T47D (cell line): ENCODE measurements at regions not wholly inside any gene's neighbourhood (a gene's known extent, or its start where the extent isn't known, plus 50 kb on each side); places are given as distances from the start of the nearest gene placed in this dataset.

Experiments used
- DNase-seq, 2 experiments: peaks; one replicate each; pipeline versions ENCODE4 v3.0.0 to v3.0.0-alpha.2; 2011 to 2012; ENCODE audit warnings: low read depth in 1 of 2, low spot score in 1 of 2
- JUND ChIP-seq: IDR thresholded peaks from 2 replicates; pipeline ENCODE4 v1.6.1; 2012; ENCODE audit warnings: low read depth
- in situ Hi-C: cut with HindIII; loops from 2 replicates; pipeline ENCODE4 v1.10.0; 2016; ENCODE audit warnings: low sequenced_read_pairs, low pct_unique_long_range_greater_than_20kb

DNA sequence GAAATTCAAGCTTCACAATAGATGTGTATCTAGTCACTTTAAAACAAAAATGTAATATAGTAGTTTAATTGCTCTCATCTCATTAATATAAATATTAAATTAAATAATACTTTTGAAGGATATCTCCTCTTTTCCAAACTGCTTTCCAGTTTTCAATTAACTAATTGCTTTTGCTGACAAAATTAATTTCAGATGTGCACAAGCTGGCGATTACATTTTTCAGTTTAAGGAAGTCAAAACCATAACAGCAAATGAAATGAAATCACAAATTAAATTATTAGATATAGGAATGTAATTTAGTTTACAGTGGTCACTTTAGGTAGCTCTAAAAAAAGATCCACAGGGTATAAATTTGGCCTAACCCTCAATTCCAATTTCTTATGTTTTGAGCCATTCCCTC is 362.1 kb downstream of the SLC6A15 start:
- no peak for DNase-seq
- in situ Hi-C loops = no loop called here
- no peak for TF ChIP-seq JUND

- no peak for TF ChIP-seq JUND
- in situ Hi-C loops = no loop called here
- DNase-seq = no peak
Measured at GRCh38 chr12:84542289-84542688, 370.3 kb downstream of the SLC6A15 start.

- in situ Hi-C loops = no loop called here
- no peak for DNase-seq
- no peak for TF ChIP-seq JUND
Measured at GRCh38 chr12:84537666-84538065, 374.9 kb downstream of the SLC6A15 start.

- in situ Hi-C loops = no loop called here
- TF ChIP-seq JUND = no peak
- no peak for DNase-seq
Measured at GRCh38 chr12:84512751-84513150, 399.8 kb downstream of the SLC6A15 start.

GRCh38 chr12:84508851-84509260 is 403.7 kb downstream of the SLC6A15 start:
- in situ Hi-C loops = no loop called here
- no peak for TF ChIP-seq JUND
- no peak for DNase-seq

- in situ Hi-C loops = no loop called here
- DNase-seq = peak; percentile 14 to 61
Measured at GRCh38 chr12:84507956-84508850, 404.4 kb downstream of the SLC6A15 start.

DNA sequence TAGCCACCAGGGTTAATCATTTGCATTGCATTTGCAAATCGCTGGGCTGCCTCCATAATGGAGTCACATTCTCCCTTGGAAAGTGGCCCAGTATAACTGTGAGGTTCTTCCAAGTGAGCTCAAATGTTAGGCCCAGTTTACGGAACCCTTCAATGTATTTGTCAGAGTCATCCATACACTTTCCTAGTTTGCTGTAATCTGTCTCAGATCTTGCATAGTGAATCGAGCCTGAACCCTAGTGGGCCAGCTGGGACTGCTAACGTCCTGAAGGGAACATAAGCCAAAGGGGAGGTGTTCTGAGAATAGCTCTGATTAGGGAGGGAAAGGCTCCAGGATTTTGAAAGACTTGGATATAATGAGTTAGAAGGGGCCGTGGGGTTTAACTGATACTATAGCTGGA is 406.3 kb downstream of the SLC6A15 start:
- in situ Hi-C loops = no loop called here
- DNase-seq = no peak
- TF ChIP-seq JUND = no peak

More at GRCh38 chr12:84507956-84508850, 404.4 kb downstream of the SLC6A15 start:
- TF ChIP-seq JUND = no peak

DNA sequence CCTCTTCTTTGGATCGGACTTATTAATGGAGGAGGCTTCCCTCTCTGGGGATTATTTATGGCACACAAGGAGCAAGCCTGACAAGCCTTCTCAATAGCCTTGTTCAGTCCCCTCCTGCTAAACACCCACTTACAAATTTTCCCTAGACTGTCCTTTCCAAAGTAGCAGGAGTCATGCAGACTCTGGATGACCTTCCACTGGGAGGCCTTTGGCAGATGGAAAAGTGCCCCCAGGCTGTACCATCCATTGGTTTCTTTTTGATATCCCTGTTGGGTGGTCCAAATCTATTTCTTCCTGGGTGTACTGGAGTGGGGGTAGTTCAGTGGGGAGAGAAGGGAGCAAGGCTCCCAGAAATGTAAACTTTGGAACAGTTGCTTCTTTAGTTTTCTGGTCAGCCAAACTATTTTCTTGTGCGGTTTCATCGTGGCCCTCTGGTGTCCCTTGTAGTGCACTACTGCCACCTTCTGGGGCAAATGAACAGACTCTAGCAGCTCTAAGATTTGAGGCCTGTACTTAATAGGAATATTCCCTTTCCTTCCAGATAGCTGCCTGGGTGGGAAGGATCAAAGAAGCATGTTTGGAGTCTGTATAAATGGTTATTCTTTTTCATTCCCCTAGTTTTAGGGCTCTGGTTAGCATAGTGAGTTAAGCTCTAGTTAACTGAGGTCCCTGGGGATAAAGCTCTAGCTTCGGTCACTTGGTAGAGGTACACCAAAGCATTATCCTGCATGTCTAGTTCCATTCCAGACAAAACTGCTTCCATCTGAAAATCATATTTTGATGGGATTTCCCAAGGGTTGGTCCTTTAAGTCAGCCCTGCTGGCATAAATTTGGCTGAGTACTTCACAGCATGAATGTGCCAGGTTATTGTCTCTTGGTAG is 409.5 kb downstream of the SLC6A15 start:
- in situ Hi-C loops = no loop called here
- peak; percentile 44 to 79 for DNase-seq
- TF ChIP-seq JUND = no peak

- no peak for TF ChIP-seq JUND
- in situ Hi-C loops = no loop called here
- no peak for DNase-seq
Measured at GRCh38 chr12:84502180-84502860, 410.3 kb downstream of the SLC6A15 start.

DNA sequence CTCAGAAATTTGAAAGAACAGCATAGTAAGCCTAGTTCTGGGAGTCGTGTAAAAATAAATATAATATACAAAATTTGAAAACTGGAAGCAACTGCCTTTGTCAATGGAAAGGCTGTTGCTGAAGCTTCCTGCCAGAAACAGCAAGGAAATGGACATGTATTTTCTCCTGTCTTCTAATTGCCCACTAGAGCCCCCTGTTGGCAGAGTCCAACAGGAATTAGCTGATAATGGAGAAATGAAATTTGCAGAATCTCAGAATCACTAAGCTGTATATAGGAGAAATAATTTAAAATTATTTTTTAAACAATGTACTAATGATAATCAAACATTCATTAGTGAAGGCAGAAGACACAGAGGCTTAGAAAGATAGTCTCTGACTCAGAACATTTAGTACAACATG is 414.8 kb downstream of the SLC6A15 start:
- peak in 1 of 2 experiments; percentile 62 for DNase-seq
- no peak for TF ChIP-seq JUND
- in situ Hi-C loops = no loop called here

DNA sequence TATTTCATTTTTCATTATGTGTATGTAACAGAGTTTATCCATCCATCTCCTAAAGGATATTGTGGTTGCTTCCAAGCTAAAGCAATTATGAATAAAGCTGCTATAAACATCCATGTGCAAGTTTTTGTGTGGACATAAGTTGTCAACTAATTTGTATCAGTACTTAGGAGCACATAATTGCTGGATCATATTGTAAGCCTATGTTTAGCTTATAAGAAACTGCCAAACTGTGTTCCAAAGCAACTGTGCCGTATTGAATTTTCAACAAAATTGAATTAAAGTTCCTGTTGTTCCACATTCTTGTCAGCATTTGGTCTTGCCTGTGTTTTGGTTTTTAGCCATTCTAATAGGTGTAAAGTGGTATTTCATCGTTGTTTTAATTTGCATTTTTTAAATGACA is 416.9 kb downstream of the SLC6A15 start:
- in situ Hi-C loops = no loop called here
- DNase-seq = no peak
- no peak for TF ChIP-seq JUND

GRCh38 chr12:84492351-84492883 is 420.2 kb downstream of the SLC6A15 start:
- TF ChIP-seq JUND = no peak
- in situ Hi-C loops = no loop called here
- peak in 1 of 2 experiments; percentile 27 for DNase-seq
